ENCODE measurements at regions not wholly inside any gene's neighbourhood (a gene's known extent, or its start where the extent isn't known, plus 50 kb on each side); places are given as distances from the start of the nearest gene placed in this dataset.
A peak's percentile ranks its signal among the peaks of the same experiment; 100 is the strongest.
"Not testable (repeated sequence)": the region's sequence is repeated elsewhere in the genome, so short reads cannot be mapped to it uniquely, and the experiment has no call there.

- DNase-seq, result no peak
These were observed 90.7 kb downstream of the CD24 start for GRCh38 chr6:106883808-106884262.

GRCh38 chr6:106882601-106883518 lies 91.7 kb downstream of the CD24 start:
- peak; percentile 34 for DNase-seq

- no peak for DNase-seq
These were observed 92.4 kb downstream of the CD24 start for GRCh38 chr6:106882138-106882537.

- no peak for DNase-seq
These were observed 93.6 kb downstream of the CD24 start for GRCh38 chr6:106880952-106881351.

- DNase-seq, result no peak
These were observed 98.7 kb downstream of the CD24 start for GRCh38 chr6:106875782-106876321.

- no peak for DNase-seq
These were observed 100.0 kb downstream of the CD24 start for GRCh38 chr6:106874481-106874880.

- DNase-seq, result no peak
These were observed 102.5 kb downstream of the CD24 start for GRCh38 chr6:106872049-106872448.

- DNase-seq, result no peak
These were observed 103.5 kb downstream of the CD24 start for GRCh38 chr6:106870824-106871717.

GRCh38 chr6:106870069-106870468 lies 104.5 kb downstream of the CD24 start:
- no peak for DNase-seq

- no peak for DNase-seq
These were observed 105.3 kb downstream of the CD24 start for GRCh38 chr6:106869203-106869602.

- DNase-seq, result no peak
These were observed 107.5 kb downstream of the CD24 start for GRCh38 chr6:106866875-106867658.

- DNase-seq, result no peak
These were observed 111.7 kb downstream of the CD24 start for GRCh38 chr6:106862858-106863257.

- DNase-seq, result no peak
These were observed 113.6 kb downstream of the CD24 start for GRCh38 chr6:106860940-106861339.

- DNase-seq, result no peak
These were observed 115.9 kb downstream of the CD24 start for GRCh38 chr6:106858653-106859092.

- no peak for DNase-seq
These were observed 116.5 kb downstream of the CD24 start for GRCh38 chr6:106857771-106858652.

- not testable (repeated sequence) for DNase-seq
These were observed 117.2 kb downstream of the CD24 start for GRCh38 chr6:106857310-106857709.

- DNase-seq, result no peak
These were observed 118.2 kb downstream of the CD24 start for GRCh38 chr6:106856227-106856874.

GRCh38 chr6:106855117-106855516 lies 119.4 kb downstream of the CD24 start:
- no peak for DNase-seq

GRCh38 chr6:106849676-106850332 lies 124.7 kb downstream of the CD24 start:
- peak; percentile 89 for DNase-seq

GRCh38 chr6:106849120-106849519 lies 125.4 kb downstream of the CD24 start:
- DNase-seq, result peak; percentile 96
